MM.1S (cell line): ENCODE measurements at regions not wholly inside any gene's neighbourhood (a gene's known extent, or its start where the extent isn't known, plus 50 kb on each side); places are given as distances from the start of the nearest gene placed in this dataset.

Source experiments
- CTCF ChIP-seq: fragments of 300-600 bp; sonication (generic); IDR thresholded peaks from 2 replicates; pipeline ENCODE4 v1.5.1; 2016; ENCODE audit warnings: antibody characterized with exemption, low read length, mixed read lengths
- EZH2 ChIP-seq: fragments of 300-600 bp; sonication (generic); optimal IDR thresholded peaks from 2 replicates; pipeline ENCODE3; 2017; ENCODE audit warnings: low read depth, mild to moderate bottlenecking, antibody characterized with exemption, low read length, mixed read lengths
- EZH2phosphoT487 ChIP-seq: fragments of 300-600 bp; sonication (generic); IDR thresholded peaks from 2 replicates; pipeline ENCODE4 v1.6.1; 2018; ENCODE audit warnings: antibody characterized with exemption, low read length

GRCh38 chr3:197373096-197373495 lies 74.7 kb upstream of the DLG1 start:
- no peak for TF ChIP-seq CTCF
- TF ChIP-seq EZH2phosphoT487: no peak
- no peak for TF ChIP-seq EZH2
